IMR-90 (cell line): ENCODE measurements at regions not wholly inside any gene's neighbourhood (a gene's known extent, or its start where the extent isn't known, plus 50 kb on each side); places are given as distances from the start of the nearest gene placed in this dataset.

Experiments
- ATAC-seq: fragments of 200-7000 bp; cut with Tn5 transposase; 2 replicates; pipeline ENCODE4 v1.9.1; 2020; ENCODE audit warnings: low read depth, mild to moderate bottlenecking, moderate library complexity
- BruUV-seq: library from RNA; stranded (reverse); fragments of 400-500 nt; replicated peaks from 2 replicates; lab custom pipeline; 2021; lab: Mats Ljungman, UMichigan
- CTCF ChIA-PET: fragments of 300-600 bp; formaldehyde crosslinking; extraction: SDS; loops from one replicate; lab custom pipeline; 2021; ENCODE audit warnings: antibody characterized with exemption; lab: Yijun Ruan, JAX
- POLR2A ChIA-PET: fragments of 300-600 bp; sonication (Branson Sonifier 250); formaldehyde crosslinking; loops from one replicate; lab custom pipeline; 2022; ENCODE audit warnings: antibody characterized with exemption; ENCODE audit not compliant: unreplicated experiment; lab: Charles Lee
- DNase-seq: peaks from one replicate; pipeline ENCODE4 v3.0.0; 2013
- H2AFZ ChIP-seq: replicated peaks from 2 replicates; pipeline ENCODE3; 2013; ENCODE audit warnings: low read length, mild to moderate bottlenecking; ENCODE audit not compliant: poor library complexity
- H2AK5ac ChIP-seq: 2 replicates; pipeline ENCODE4 v1.6.1; 2013; ENCODE audit warnings: low read depth, low read length, inconsistent platforms
- H2AK9ac ChIP-seq: replicated peaks from 2 replicates; pipeline ENCODE3; 2013; ENCODE audit warnings: mild to moderate bottlenecking, low read depth, low read length, moderate library complexity; ENCODE audit not compliant: poor library complexity
- H2BK120ac ChIP-seq: 2 replicates; pipeline ENCODE4 v1.6.1; 2013; ENCODE audit warnings: low read depth, low read length, inconsistent platforms
- H2BK15ac ChIP-seq: 3 replicates; pipeline ENCODE4 v1.6.1; 2013; ENCODE audit warnings: low read depth, low read length, inconsistent platforms
- H2BK20ac ChIP-seq: 2 replicates; pipeline ENCODE4 v1.6.1; 2013; ENCODE audit warnings: low read depth, mild to moderate bottlenecking, inconsistent platforms, low read length, moderate library complexity
- H2BK5ac ChIP-seq: 2 replicates; pipeline ENCODE4 v1.6.1; 2013; ENCODE audit warnings: mild to moderate bottlenecking, low read depth, low read length, inconsistent platforms; ENCODE audit not compliant: poor library complexity, severe bottlenecking
- H3K14ac ChIP-seq: replicated peaks from 2 replicates; pipeline ENCODE4 v1.6.1; 2013; ENCODE audit warnings: low read depth, low read length, inconsistent platforms
- H3K18ac ChIP-seq: 2 replicates; pipeline ENCODE4 v1.6.1; 2013; ENCODE audit warnings: low read depth, low read length, control low read depth
- H3K23ac ChIP-seq: 2 replicates; pipeline ENCODE4 v1.6.1; 2013; ENCODE audit warnings: low read depth, low read length, inconsistent platforms
- H3K27ac ChIP-seq: 2 replicates; pipeline ENCODE4 v1.5.1; 2013; ENCODE audit warnings: mild to moderate bottlenecking, control low read depth, low read length; ENCODE audit not compliant: insufficient read depth
- H3K27me3 ChIP-seq: 2 replicates; pipeline ENCODE4 v1.6.1; 2013; ENCODE audit warnings: low read length; ENCODE audit not compliant: control insufficient read depth, insufficient read depth
- H3K36me3 ChIP-seq: 2 replicates; pipeline ENCODE4 v1.6.1; 2013; ENCODE audit warnings: low read length, mixed read lengths; ENCODE audit not compliant: control insufficient read depth, insufficient read depth
- H3K4ac ChIP-seq: 2 replicates; pipeline ENCODE4 v1.6.1; 2013; ENCODE audit warnings: low read depth, low read length, inconsistent platforms
- H3K4me1 ChIP-seq: 2 replicates; pipeline ENCODE4 v1.6.1; 2013; ENCODE audit warnings: low read length, mixed read lengths; ENCODE audit not compliant: control insufficient read depth, insufficient read depth
- H3K4me2 ChIP-seq: 2 replicates; pipeline ENCODE4 v1.6.1; 2013; ENCODE audit warnings: low read depth, mild to moderate bottlenecking, control low read depth, low read length, moderate library complexity
- H3K4me3 ChIP-seq: 2 replicates; pipeline ENCODE4 v1.5.1; 2013; ENCODE audit warnings: low read depth, mild to moderate bottlenecking, control low read depth, low read length, moderate library complexity; ENCODE audit not compliant: insufficient read depth
- H3K56ac ChIP-seq: 2 replicates; pipeline ENCODE4 v1.6.1; 2013; ENCODE audit warnings: low read length, inconsistent platforms; ENCODE audit not compliant: insufficient read depth; ENCODE audit errors: extremely low read depth
- H3K79me1 ChIP-seq, 2 experiments: 2 replicates each; pipeline ENCODE4 v1.6.1; 2013; ENCODE audit warnings: low read length in 2 of 2, inconsistent platforms in 1 of 2, low read depth in 1 of 2
- H3K9ac ChIP-seq: 2 replicates; pipeline ENCODE4 v1.6.1; 2013; ENCODE audit warnings: low read depth, low read length, control low read depth
- H3K9me1 ChIP-seq: 2 replicates; pipeline ENCODE4 v1.6.1; 2013; ENCODE audit warnings: low read length, inconsistent platforms; ENCODE audit not compliant: insufficient read depth
- H3K9me3 ChIP-seq: 2 replicates; pipeline ENCODE4 v1.6.1; 2013; ENCODE audit warnings: low read length; ENCODE audit not compliant: control insufficient read depth, insufficient read depth
- H4K20me1 ChIP-seq: 2 replicates; pipeline ENCODE4 v1.6.1; 2013; ENCODE audit warnings: low read length, inconsistent platforms; ENCODE audit not compliant: insufficient read depth
- H4K5ac ChIP-seq: 2 replicates; pipeline ENCODE4 v1.6.1; 2013; ENCODE audit warnings: mild to moderate bottlenecking, low read depth, low read length, control low read depth
- H4K8ac ChIP-seq, 2 experiments: 2 replicates each; pipeline ENCODE4 v1.6.1; 2013; ENCODE audit warnings: low read depth in 2 of 2, low read length in 2 of 2, control low read depth in 1 of 2, inconsistent platforms in 1 of 2
- H4K91ac ChIP-seq: 2 replicates; pipeline ENCODE4 v1.6.1; 2013; ENCODE audit warnings: low read depth, low read length, inconsistent platforms; ENCODE audit not compliant: insufficient read depth
- BHLHE40 ChIP-seq: fragments of 150-350 bp; IDR thresholded peaks from 2 replicates; pipeline ENCODE4 v1.6.1; 2016; ENCODE audit warnings: mild to moderate bottlenecking, low read depth, low read length
- CEBPB ChIP-seq: IDR thresholded peaks from 2 replicates; pipeline ENCODE4 v1.6.1; 2012; ENCODE audit warnings: low read depth, low read length, improper control_type of control experiment
- CHD1 ChIP-seq: IDR thresholded peaks from 2 replicates; pipeline ENCODE4 v1.6.1; 2012; ENCODE audit warnings: low read depth, low read length, improper control_type of control experiment
- FOS ChIP-seq: fragments of 150-350 bp; IDR thresholded peaks from 2 replicates; pipeline ENCODE4 v1.6.1; 2016; ENCODE audit warnings: low read depth, low read length
- MAFK ChIP-seq: IDR thresholded peaks from 2 replicates; pipeline ENCODE4 v1.6.1; 2012; ENCODE audit warnings: low read depth, low read length, improper control_type of control experiment
- MAZ ChIP-seq: IDR thresholded peaks from 2 replicates; pipeline ENCODE4 v1.6.1; 2012; ENCODE audit warnings: low read depth, mild to moderate bottlenecking, low read length, improper control_type of control experiment, moderate library complexity, borderline replicate concordance
- MXI1 ChIP-seq: IDR thresholded peaks from 2 replicates; pipeline ENCODE4 v1.6.1; 2012; ENCODE audit warnings: low read depth, mild to moderate bottlenecking, low read length, moderate library complexity, borderline replicate concordance
- NFE2L2 ChIP-seq: fragments of 150-350 bp; IDR thresholded peaks from 2 replicates; pipeline ENCODE4 v1.6.1; 2016; ENCODE audit warnings: low read depth, mild to moderate bottlenecking, low read length
- POLR2A ChIP-seq: IDR thresholded peaks from 2 replicates; pipeline ENCODE4 v1.6.1; 2012; ENCODE audit warnings: mild to moderate bottlenecking, low read depth, low read length
- RAD21 ChIP-seq: IDR thresholded peaks from 2 replicates; pipeline ENCODE4 v1.6.1; 2012; ENCODE audit warnings: low read length, improper control_type of control experiment
- RCOR1 ChIP-seq: IDR thresholded peaks from 2 replicates; pipeline ENCODE4 v1.6.1; 2012; ENCODE audit warnings: mild to moderate bottlenecking, low read length, improper control_type of control experiment; ENCODE audit not compliant: insufficient replicate concordance
- RFX5 ChIP-seq: IDR thresholded peaks from 2 replicates; pipeline ENCODE4 v1.8.0; 2012; ENCODE audit warnings: low read depth, mild to moderate bottlenecking, low read length, moderate library complexity
- SMC3 ChIP-seq: fragments of 150-350 bp; IDR thresholded peaks from 2 replicates; pipeline ENCODE4 v1.6.1; 2016; ENCODE audit warnings: low read depth, mild to moderate bottlenecking, antibody characterized with exemption, low read length, moderate library complexity
- WGBS, 2 experiments: methylation state at CpG; one replicate each; pipeline versions ENCODE4 v1.1.5 to v1.1.7; 2013; ENCODE audit warnings: missing lambda C conversion rate in 2 of 2; ENCODE audit not compliant: insufficient read length in 1 of 2; ENCODE audit errors: extremely low coverage in 2 of 2; 5-methylcytosine and 5-hydroxymethylcytosine counted together
- dilution Hi-C: fragments of 300-500 bp; cut with HindIII; formaldehyde crosslinking; loops from one replicate; pipeline ENCODE4 v1.14.3; 2018; ENCODE audit warnings: low sequenced_read_pairs; ENCODE audit not compliant: unreplicated experiment
- in situ Hi-C: fragments of 300-500 bp; cut with MboI; formaldehyde crosslinking; loops from 3 replicates; pipeline ENCODE4 v1.14.3; 2019; ENCODE audit warnings: low sequenced_read_pairs, inconsistent platforms, mixed read lengths
- intact Hi-C: fragments of 100-400 bp; cut with micrococcal nuclease; formaldehyde crosslinking; loops from 2 replicates; pipeline ENCODE4 v1.10.0; 2022
- TF ChIP-seq, protein P1 (sequence below): fragments of 150-350 bp; IDR thresholded peaks from 2 replicates; pipeline ENCODE4 v1.6.1; 2017; ENCODE audit warnings: mild to moderate bottlenecking, antibody characterized with exemption, low read length, low read depth
- TF ChIP-seq, protein P2 (sequence below): fragments of 150-350 bp; IDR thresholded peaks from 2 replicates; pipeline ENCODE4 v1.6.1; 2016; ENCODE audit warnings: low read depth, mild to moderate bottlenecking, low read length, moderate library complexity, borderline replicate concordance
- TF ChIP-seq, protein P3 (sequence below): conservative IDR thresholded peaks from 2 replicates; pipeline ENCODE4 v1.5.1; 2012; ENCODE audit warnings: mild to moderate bottlenecking, low read depth, low read length, improper control_type of control experiment

DNA sequence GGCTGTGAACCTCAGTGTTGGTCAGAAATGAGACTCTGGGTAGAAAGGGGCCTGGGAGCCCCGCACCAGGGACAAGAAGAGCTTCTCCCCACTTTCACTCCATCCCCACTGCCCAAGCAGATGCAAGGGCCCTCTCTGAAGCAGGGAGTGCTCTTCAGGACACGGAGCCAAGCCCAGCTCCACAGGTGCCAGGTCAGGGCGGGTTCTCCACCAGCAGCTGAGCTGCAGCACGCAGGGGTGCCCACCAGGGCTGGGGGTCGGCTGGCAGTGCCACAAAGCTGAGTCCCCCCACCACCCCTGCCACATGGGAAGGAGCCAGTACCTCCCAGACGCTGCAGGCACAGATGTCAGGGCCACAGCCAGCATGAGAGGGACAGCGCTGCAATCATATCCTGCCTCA lies 106.2 kb downstream of the INHBB start:
- H3K27me3 ChIP-seq, result peaks cover 9% of the 10 kb centered on the region; the same call in 1 of the 2 replicates
- H4K20me1 ChIP-seq, result no peaks in the 10 kb centered on the region
- H4K91ac ChIP-seq, result no peak overlapping the region
- H2AK5ac ChIP-seq, result no peak overlapping the region
- in situ Hi-C loops, result no loop called here
- H3K56ac ChIP-seq, result no peak overlapping the region
- intact Hi-C loops, result no loop called here
- H3K4me1 ChIP-seq, result peaks cover 13% of the 10 kb centered on the region
- no CpG with 5 or more reads among the region's 7 CpGs for WGBS, 2 experiments
- TF ChIP-seq, protein P1, sequence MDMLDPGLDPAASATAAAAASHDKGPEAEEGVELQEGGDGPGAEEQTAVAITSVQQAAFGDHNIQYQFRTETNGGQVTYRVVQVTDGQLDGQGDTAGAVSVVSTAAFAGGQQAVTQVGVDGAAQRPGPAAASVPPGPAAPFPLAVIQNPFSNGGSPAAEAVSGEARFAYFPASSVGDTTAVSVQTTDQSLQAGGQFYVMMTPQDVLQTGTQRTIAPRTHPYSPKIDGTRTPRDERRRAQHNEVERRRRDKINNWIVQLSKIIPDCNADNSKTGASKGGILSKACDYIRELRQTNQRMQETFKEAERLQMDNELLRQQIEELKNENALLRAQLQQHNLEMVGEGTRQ, result no peak
- TF ChIP-seq, protein P2, sequence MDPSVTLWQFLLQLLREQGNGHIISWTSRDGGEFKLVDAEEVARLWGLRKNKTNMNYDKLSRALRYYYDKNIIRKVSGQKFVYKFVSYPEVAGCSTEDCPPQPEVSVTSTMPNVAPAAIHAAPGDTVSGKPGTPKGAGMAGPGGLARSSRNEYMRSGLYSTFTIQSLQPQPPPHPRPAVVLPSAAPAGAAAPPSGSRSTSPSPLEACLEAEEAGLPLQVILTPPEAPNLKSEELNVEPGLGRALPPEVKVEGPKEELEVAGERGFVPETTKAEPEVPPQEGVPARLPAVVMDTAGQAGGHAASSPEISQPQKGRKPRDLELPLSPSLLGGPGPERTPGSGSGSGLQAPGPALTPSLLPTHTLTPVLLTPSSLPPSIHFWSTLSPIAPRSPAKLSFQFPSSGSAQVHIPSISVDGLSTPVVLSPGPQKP, result no peak
- no peak for TF ChIP-seq NFE2L2
- TF ChIP-seq MXI1, result no peak
- no peak for TF ChIP-seq RCOR1
- no peak for TF ChIP-seq RAD21
- TF ChIP-seq POLR2A, result no peak
- no peak for TF ChIP-seq MAFK
- TF ChIP-seq CEBPB, result no peak
- TF ChIP-seq RFX5, result no peak
- no peak for TF ChIP-seq BHLHE40
- TF ChIP-seq CHD1, result no peak
- TF ChIP-seq, protein P3, sequence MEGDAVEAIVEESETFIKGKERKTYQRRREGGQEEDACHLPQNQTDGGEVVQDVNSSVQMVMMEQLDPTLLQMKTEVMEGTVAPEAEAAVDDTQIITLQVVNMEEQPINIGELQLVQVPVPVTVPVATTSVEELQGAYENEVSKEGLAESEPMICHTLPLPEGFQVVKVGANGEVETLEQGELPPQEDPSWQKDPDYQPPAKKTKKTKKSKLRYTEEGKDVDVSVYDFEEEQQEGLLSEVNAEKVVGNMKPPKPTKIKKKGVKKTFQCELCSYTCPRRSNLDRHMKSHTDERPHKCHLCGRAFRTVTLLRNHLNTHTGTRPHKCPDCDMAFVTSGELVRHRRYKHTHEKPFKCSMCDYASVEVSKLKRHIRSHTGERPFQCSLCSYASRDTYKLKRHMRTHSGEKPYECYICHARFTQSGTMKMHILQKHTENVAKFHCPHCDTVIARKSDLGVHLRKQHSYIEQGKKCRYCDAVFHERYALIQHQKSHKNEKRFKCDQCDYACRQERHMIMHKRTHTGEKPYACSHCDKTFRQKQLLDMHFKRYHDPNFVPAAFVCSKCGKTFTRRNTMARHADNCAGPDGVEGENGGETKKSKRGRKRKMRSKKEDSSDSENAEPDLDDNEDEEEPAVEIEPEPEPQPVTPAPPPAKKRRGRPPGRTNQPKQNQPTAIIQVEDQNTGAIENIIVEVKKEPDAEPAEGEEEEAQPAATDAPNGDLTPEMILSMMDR, result no peak
- no peak for TF ChIP-seq SMC3
- TF ChIP-seq FOS, result no peak
- no peak for TF ChIP-seq MAZ
- H2AFZ ChIP-seq, result no peak overlapping the region
- no peak for ATAC-seq
- H3K4me3 ChIP-seq, result no peak overlapping the region
- H3K14ac ChIP-seq, result no peak overlapping the region
- no peak overlapping the region for H4K8ac ChIP-seq
- H3K9me3 ChIP-seq, result peaks cover 2% of the 10 kb centered on the region; the same call in 1 of the 2 replicates
- no peak overlapping the region for H3K27ac ChIP-seq
- peaks cover 13% of the 10 kb centered on the region for H3K9me1 ChIP-seq
- H4K5ac ChIP-seq, result no peak overlapping the region
- no peaks in the 10 kb centered on the region for H3K36me3 ChIP-seq
- DNase-seq, result no peak
- H3K23ac ChIP-seq, result no peak overlapping the region
- H3K18ac ChIP-seq, result no peak overlapping the region
- H3K4me2 ChIP-seq, result no peak overlapping the region
- H3K79me1 ChIP-seq, result no peaks in the 10 kb centered on the region
- no peak overlapping the region for H2BK120ac ChIP-seq
- no peak overlapping the region for H2BK15ac ChIP-seq
- H2BK5ac ChIP-seq, result no peak overlapping the region
- BruUV-seq, result no TSS peak
- ChIA-PET CTCF (interaction anchor here (1.3 kb wide), 1 partner anchor 16 kb away, joined by 5 read pairs; no protein-coding TSS in a partner anchor), POLR2A (no interaction called here)
- H2AK9ac ChIP-seq, result no peak overlapping the region
- H3K9ac ChIP-seq, result no peak overlapping the region
- dilution Hi-C loops, result no loop called here
- H3K4ac ChIP-seq, result no peak overlapping the region
- no peak overlapping the region for H2BK20ac ChIP-seq
